GM21367 (cell line): ENCODE measurements at regions not wholly inside any gene's neighbourhood (a gene's known extent, or its start where the extent isn't known, plus 50 kb on each side); places are given as distances from the start of the nearest gene placed in this dataset.
"Not testable (repeated sequence)": the region's sequence is repeated elsewhere in the genome, so short reads cannot be mapped to it uniquely, and the experiment has no call there.

Experiments
- ATAC-seq: cut with Tn5 transposase; IDR thresholded peaks from one replicate; pipeline ENCODE4 v1.9.1; 2021; ENCODE audit not compliant: unreplicated experiment

DNA sequence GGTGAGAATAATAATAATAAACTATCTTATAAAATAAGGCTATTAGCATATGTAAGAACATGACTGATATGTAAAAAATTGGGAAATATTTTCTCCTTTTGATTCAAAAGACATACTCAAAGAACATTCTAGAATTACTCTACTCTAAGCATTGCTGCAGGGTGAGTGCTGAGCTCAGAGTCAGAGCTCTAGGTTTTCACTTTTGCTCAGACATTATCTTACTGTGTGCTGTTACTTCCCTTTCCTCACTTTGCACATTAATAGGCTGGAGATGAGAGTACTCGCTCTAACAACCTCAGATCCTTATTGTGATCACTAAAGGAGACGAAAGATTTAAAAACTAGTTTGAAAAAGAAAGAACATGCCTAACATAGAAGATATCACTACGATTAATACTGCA lies 99.4 kb upstream of the C9orf72 start:
- ATAC-seq: no peak

DNA sequence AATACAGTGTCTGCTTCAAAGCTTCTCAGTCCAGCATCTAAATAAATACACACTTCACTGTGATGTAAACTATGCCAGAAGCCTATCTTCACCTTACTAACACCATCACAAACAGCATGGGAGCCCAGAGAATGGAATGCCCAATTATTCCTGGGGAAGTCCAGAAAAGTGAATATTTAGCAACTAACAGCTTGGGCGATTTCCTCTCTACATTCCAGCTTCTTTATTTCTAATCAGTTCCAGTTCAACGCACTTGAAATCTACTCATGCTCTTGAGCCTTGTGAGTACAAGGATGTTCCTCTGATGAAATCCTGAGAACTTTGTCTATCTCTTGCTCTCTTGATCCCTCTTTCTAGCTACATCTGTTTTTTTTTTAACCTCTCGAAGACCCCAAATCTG lies 100.4 kb upstream of the C9orf72 start:
- no peak for ATAC-seq

GRCh38 chr9:27675354-27675753 lies 102.1 kb upstream of the C9orf72 start:
- no peak for ATAC-seq

- ATAC-seq: no peak
Measured at GRCh38 chr9:27676827-27677226, 103.5 kb upstream of the C9orf72 start.

- no peak for ATAC-seq
Measured at GRCh38 chr9:27679338-27679737, 106.1 kb upstream of the C9orf72 start.

DNA sequence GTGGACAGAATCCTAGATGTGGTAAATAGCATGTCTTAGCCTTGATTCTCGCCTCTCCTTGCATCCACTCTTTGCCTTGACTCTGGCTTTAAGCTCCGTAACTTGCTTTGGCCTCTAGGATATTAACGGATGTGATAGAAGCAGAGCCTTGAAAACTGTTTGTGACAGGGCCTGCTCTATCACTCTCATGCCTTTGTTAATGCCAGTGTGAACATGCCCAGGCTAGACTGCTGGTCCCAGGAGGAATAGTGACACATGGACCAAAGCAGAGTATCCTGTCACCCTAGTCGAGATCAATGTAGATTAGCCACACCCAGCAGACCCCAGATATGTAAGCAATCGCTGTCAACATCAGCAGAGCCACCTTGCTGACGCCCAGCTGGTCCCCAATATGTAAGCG lies 109.9 kb upstream of the C9orf72 start:
- ATAC-seq: no peak

DNA sequence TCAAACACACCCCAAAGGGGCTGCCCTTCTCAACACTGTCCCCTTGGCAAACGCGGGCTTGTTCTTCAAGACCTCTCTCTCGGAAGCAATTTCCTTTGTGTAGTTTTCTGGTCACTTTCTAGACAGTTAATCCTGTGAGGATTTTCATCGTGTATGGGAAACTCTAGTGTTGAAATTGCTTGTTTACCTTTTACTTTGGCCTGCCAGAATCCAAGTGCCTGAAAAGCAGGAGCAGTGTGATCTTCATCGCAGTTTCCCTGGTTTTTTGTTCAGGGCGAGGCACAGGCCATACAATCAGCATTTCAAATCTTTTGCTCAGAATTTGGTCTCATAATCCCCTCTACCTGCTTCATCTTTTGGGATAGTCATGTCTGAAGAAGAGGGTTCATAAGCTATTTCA lies 115.7 kb upstream of the C9orf72 start:
- no peak for ATAC-seq

DNA sequence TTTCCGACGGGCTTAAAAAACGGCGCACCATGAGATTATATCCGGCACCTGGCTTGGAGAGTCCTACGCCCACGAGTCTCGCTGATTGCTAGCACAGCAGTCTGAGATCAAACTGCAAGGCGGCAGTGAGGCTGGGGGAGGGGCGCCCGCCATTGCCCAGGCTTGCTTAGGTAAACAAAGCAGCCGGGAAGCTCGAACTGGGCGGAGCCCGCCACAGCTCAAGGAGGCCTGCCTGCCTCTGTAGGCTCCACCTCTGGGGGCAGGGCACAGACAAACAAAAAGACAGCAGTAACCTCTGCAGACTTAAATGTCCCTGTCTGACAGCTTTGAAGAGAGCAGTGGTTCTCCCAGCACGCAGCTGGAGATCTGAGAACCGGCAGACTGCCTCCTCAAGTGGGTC lies 117.5 kb upstream of the C9orf72 start:
- not testable (repeated sequence) for ATAC-seq

GRCh38 chr9:27699621-27700020 lies 126.3 kb upstream of the C9orf72 start:
- no peak for ATAC-seq

DNA sequence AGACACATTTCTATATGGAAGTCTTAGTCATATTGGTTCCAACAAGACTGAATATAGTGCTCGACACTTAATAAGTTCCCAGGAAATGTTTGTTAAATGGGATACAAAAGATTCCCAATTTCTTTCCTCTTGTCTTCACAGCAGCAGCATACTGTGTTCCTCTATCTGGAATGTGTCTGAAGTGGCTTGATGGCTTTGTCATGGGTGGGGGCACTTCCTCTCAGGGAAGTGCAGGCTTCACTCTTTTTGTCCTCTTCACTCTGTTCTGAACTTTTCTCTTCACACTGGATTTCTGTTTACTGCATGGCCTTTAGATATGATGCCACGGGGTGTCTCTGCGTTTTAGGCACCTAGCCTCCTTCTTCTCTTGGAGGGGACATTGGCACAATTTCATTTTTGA lies 127.7 kb upstream of the C9orf72 start:
- ATAC-seq: no peak

- ATAC-seq: no peak
Measured at GRCh38 chr9:27701587-27701986, 128.3 kb upstream of the C9orf72 start.

DNA sequence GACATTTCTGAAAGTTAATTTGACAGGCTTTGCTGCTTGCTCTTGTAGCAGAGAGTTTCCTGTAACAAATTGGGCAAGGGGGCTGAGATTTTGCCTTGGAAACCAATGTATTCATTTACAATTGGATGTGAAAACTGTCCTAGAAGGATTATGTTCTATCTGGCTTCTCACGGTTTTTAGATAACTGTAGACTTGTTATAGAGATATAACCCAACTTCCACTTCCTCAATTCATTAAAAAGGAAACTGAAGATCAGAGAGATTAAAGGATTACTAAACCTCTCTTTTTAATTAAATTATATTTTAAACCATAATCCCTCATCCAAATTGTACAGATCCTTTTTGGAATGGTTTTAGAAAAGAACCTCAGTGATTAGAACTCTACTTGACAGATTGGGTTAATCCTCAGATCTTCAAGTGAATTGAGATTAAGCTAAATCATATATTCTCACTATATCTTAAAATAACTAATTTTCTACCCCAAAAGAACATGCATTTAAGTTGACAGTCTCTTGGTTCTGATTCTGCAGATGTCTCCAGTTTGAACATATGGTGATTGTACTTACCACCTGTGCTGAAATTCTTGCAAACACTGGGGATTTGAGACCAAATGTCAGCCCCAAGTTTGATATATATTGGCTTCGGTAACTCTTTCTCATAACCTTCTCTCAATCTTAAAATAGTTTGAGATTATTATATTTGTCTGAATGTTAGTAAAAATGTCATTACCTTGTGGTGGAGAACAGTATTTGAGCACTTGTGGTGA lies 130.1 kb upstream of the C9orf72 start:
- ATAC-seq: no peak

GRCh38 chr9:27711241-27711640 lies 138.0 kb upstream of the C9orf72 start:
- ATAC-seq: no peak

- no peak for ATAC-seq
Measured at GRCh38 chr9:27712806-27713205, 139.5 kb upstream of the C9orf72 start.

- ATAC-seq: no peak
Measured at GRCh38 chr9:27714388-27714787, 141.1 kb upstream of the C9orf72 start.

GRCh38 chr9:27715651-27716050 lies 142.4 kb upstream of the C9orf72 start:
- ATAC-seq: no peak

GRCh38 chr9:27717991-27718390 lies 144.7 kb upstream of the C9orf72 start:
- no peak for ATAC-seq

- no peak for ATAC-seq
Measured at GRCh38 chr9:27719711-27720110, 146.4 kb upstream of the C9orf72 start.

GRCh38 chr9:27722866-27723265 lies 149.6 kb upstream of the C9orf72 start:
- ATAC-seq: no peak

- no peak for ATAC-seq
Measured at GRCh38 chr9:27726244-27727081, 153.2 kb upstream of the C9orf72 start.

GRCh38 chr9:27732494-27732893 lies 159.2 kb upstream of the C9orf72 start:
- no peak for ATAC-seq

- no peak for ATAC-seq
Measured at GRCh38 chr9:27743490-27743889, 170.2 kb upstream of the C9orf72 start.
